ENCODE measurements at regions not wholly inside any gene's neighbourhood (a gene's known extent, or its start where the extent isn't known, plus 50 kb on each side); places are given as distances from the start of the nearest gene placed in this dataset.

- no peak for TF ChIP-seq EP300 (IDR thresholded peaks at IDR 0.05)
- no peak for TF ChIP-seq CTCF (IDR thresholded peaks at IDR 0.05)
- no peak for TF ChIP-seq POLR2AphosphoS5 (IDR thresholded peaks at IDR 0.05)
- no peak overlapping the region for H3K27ac ChIP-seq
- H3K27me3 ChIP-seq = no peaks in the 10 kb centered on the region
- no peaks in the 10 kb centered on the region for H3K4me1 ChIP-seq
- WGBS, 2 donors (ENCODE audit: low coverage in 1 of 2) = 67 to 76% methylated on average over 1 of the region's 1 CpG
- no peaks in the 10 kb centered on the region for H3K36me3 ChIP-seq
- no peak for ATAC-seq
- H3K4me3 ChIP-seq = no peak overlapping the region
- H3K9me3 ChIP-seq = no peaks in the 10 kb centered on the region
Observed at GRCh38 chr2:57453945-57454344, 592.7 kb upstream of the VRK2 start.

- H3K36me3 ChIP-seq = no peaks in the 10 kb centered on the region
- no peak for TF ChIP-seq POLR2AphosphoS5 (IDR thresholded peaks at IDR 0.05)
- TF ChIP-seq EP300 (IDR thresholded peaks at IDR 0.05) = no peak
- no peak for TF ChIP-seq CTCF (IDR thresholded peaks at IDR 0.05)
- no peak for TF ChIP-seq POLR2A (IDR thresholded peaks at IDR 0.05)
- no peak overlapping the region for H3K27ac ChIP-seq
- H3K9me3 ChIP-seq = no peaks in the 10 kb centered on the region
- no peaks in the 10 kb centered on the region for H3K27me3 ChIP-seq
- ATAC-seq = no peak
- H3K4me3 ChIP-seq = no peak overlapping the region
- 88% methylated on average over 2 of the region's 2 CpGs; no CpG with 5 or more reads in 1 of the 2 donors for WGBS, 2 donors (ENCODE audit: low coverage in 1 of 2)
- no peaks in the 10 kb centered on the region for H3K4me1 ChIP-seq
Observed at GRCh38 chr2:57460396-57461276, 586.0 kb upstream of the VRK2 start.

- WGBS, 2 donors (ENCODE audit: low coverage in 1 of 2) = 34 to 77% methylated on average over 3 to 4 of the region's 4 CpGs
- TF ChIP-seq EP300 (IDR thresholded peaks at IDR 0.05) (no peak), CTCF (IDR thresholded peaks at IDR 0.05) (no peak), POLR2A (IDR thresholded peaks at IDR 0.05) (no peak), POLR2AphosphoS5 (IDR thresholded peaks at IDR 0.05) (no peak)
- H3K27ac ChIP-seq = no peak overlapping the region
- H3K36me3 ChIP-seq = no peaks in the 10 kb centered on the region
- H3K9me3 ChIP-seq = no peaks in the 10 kb centered on the region
- no peak for ATAC-seq
- no peak overlapping the region for H3K4me3 ChIP-seq
- H3K4me1 ChIP-seq = no peaks in the 10 kb centered on the region
- no peaks in the 10 kb centered on the region for H3K27me3 ChIP-seq
Observed at GRCh38 chr2:57461624-57462023, 585.0 kb upstream of the VRK2 start.

- H3K36me3 ChIP-seq = no peaks in the 10 kb centered on the region
- H3K4me1 ChIP-seq = no peaks in the 10 kb centered on the region
- WGBS, 2 donors (ENCODE audit: low coverage in 1 of 2) = 91 to 97% methylated on average over 6 of the region's 6 CpGs
Observed at GRCh38 chr2:57465067-57465466, 581.5 kb upstream of the VRK2 start.

More at GRCh38 chr2:57465067-57465466, 581.5 kb upstream of the VRK2 start:
- Histone ChIP-seq H3K4me3 (no peak overlapping the region), H3K9me3 (no peaks in the 10 kb centered on the region), H3K27me3 (no peaks in the 10 kb centered on the region), H3K27ac (no peak overlapping the region)
- TF ChIP-seq POLR2AphosphoS5 (IDR thresholded peaks at IDR 0.05) = no peak
- no peak for TF ChIP-seq EP300 (IDR thresholded peaks at IDR 0.05)
- TF ChIP-seq CTCF (IDR thresholded peaks at IDR 0.05) = no peak
- no peak for TF ChIP-seq POLR2A (IDR thresholded peaks at IDR 0.05)
- ATAC-seq = no peak
